ENCODE measurements at regions not wholly inside any gene's neighbourhood (a gene's known extent, or its start where the extent isn't known, plus 50 kb on each side); places are given as distances from the start of the nearest gene placed in this dataset.

DNA sequence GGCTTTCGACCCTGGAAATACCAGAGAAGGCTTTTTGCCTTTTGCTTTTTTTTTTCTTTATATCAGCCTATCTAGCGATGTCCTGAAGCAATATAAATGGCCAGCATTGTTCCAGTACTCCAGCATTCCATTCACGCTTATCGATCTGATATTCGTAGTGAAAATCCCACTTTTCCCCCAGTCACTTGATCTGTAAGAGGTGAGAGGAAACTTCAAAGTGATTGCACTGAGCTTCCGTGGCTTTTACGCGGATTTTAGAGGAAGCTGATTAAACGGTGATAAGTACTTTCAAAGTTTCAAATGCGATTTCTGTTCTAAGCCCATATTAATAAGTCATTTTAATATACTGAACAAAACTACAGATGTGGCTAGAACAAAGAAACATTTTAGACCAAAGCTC is 725.5 kb downstream of the TRIML1 start:
- H3K4me3 ChIP-seq (IDR thresholded peaks at IDR 0.05; ENCODE audit: insufficient read depth, low read depth, low read length): no peak overlapping the region
- no peak overlapping the region for H2AFZ ChIP-seq (ENCODE audit: low read depth)
- H3K4me2 ChIP-seq: no peak overlapping the region
- H3K27ac ChIP-seq: no peak overlapping the region
- H4K20me1 ChIP-seq (ENCODE audit: insufficient read depth): no peaks in the 10 kb centered on the region
- no peaks in the 10 kb centered on the region for H3K4me1 ChIP-seq (ENCODE audit: low read depth, poor library complexity, severe bottlenecking)
- H3K79me2 ChIP-seq (ENCODE audit: insufficient read depth, low read depth): no peaks in the 10 kb centered on the region
- no peaks in the 10 kb centered on the region for H3K36me3 ChIP-seq (ENCODE audit: insufficient read depth)
- no peaks in the 10 kb centered on the region for H3K27me3 ChIP-seq (ENCODE audit: insufficient read depth, low read depth)
- no peak overlapping the region for H3K9ac ChIP-seq
- TF ChIP-seq, protein P1, sequence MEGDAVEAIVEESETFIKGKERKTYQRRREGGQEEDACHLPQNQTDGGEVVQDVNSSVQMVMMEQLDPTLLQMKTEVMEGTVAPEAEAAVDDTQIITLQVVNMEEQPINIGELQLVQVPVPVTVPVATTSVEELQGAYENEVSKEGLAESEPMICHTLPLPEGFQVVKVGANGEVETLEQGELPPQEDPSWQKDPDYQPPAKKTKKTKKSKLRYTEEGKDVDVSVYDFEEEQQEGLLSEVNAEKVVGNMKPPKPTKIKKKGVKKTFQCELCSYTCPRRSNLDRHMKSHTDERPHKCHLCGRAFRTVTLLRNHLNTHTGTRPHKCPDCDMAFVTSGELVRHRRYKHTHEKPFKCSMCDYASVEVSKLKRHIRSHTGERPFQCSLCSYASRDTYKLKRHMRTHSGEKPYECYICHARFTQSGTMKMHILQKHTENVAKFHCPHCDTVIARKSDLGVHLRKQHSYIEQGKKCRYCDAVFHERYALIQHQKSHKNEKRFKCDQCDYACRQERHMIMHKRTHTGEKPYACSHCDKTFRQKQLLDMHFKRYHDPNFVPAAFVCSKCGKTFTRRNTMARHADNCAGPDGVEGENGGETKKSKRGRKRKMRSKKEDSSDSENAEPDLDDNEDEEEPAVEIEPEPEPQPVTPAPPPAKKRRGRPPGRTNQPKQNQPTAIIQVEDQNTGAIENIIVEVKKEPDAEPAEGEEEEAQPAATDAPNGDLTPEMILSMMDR (conservative IDR thresholded peaks at IDR 0.05; ENCODE audit: low read depth, low read length): no peak

DNA sequence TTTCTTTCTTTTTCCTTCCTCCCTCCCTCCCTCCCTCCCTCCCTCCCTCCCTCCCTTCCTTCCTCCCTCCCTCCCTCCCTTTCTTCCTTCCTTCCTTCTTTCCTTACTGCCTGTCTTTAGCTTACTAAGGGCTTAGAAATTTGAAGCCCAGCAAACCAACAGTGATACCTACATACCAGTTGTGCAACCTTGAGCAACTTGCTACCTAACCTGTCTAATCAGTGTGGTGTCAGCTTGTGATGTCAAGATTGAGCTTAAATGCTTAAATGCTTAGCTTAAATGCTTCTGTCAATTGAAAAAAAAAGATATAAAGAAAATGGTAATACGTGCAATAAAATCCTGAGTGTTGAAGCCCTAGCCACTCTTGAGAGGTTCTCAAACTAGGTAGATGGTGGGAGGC is 728.6 kb downstream of the TRIML1 start:
- H3K9ac ChIP-seq: no peak overlapping the region
- H3K4me2 ChIP-seq: no peak overlapping the region
- H3K4me3 ChIP-seq (IDR thresholded peaks at IDR 0.05; ENCODE audit: insufficient read depth, low read depth, low read length): no peak overlapping the region
- TF ChIP-seq, protein P1 (conservative IDR thresholded peaks at IDR 0.05; ENCODE audit: low read depth, low read length): no peak
- H3K27ac ChIP-seq: no peak overlapping the region
- H3K79me2 ChIP-seq (ENCODE audit: insufficient read depth, low read depth): no peaks in the 10 kb centered on the region
- H4K20me1 ChIP-seq (ENCODE audit: insufficient read depth): no peaks in the 10 kb centered on the region
- no peak overlapping the region for H2AFZ ChIP-seq (ENCODE audit: low read depth)
- no peaks in the 10 kb centered on the region for H3K36me3 ChIP-seq (ENCODE audit: insufficient read depth)
- H3K4me1 ChIP-seq (ENCODE audit: low read depth, poor library complexity, severe bottlenecking): no peaks in the 10 kb centered on the region
- H3K27me3 ChIP-seq (ENCODE audit: insufficient read depth, low read depth): no peaks in the 10 kb centered on the region

DNA sequence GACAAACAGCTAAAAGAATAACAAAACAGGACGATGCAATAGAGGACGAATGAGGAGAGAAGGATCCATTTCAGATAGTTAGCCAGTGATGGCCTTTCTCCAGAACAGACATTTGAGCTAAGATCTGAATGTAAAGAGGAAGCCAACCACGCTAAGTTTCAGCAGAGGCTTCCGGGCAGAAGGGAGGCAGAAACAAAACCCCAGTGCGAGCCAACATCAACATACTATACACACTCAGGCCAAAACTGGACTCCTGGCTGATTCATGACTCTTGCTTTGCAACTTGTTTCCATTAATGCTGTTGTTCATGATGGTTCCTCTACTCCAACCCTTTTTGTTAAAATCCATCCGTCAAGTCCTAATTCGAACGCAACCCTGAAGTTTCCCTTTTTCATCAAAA is 730.3 kb downstream of the TRIML1 start:
- no peak overlapping the region for H3K27ac ChIP-seq

DNA sequence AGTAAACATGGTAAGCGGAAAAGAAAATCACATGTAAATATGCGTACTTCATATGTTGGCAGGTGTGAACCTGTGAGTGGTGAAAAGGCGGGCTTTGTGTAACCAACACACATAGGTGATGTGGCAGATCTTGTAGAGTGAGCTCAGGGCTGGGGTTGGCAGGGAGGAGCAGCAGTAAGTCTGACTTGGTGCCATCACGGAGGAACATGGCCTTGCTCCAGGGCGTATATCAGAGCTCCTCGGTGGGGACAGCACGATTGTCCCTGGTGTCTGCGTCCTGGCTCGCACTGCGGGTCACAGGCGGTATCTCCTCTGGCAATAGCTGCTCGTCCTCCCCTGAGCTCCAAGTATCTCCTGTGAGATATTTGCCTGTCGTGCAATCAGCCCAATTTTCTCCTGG is 733.6 kb downstream of the TRIML1 start:
- Histone ChIP-seq H3K27me3 (ENCODE audit: insufficient read depth, low read depth) (no peaks in the 10 kb centered on the region), H3K27ac (no peak overlapping the region), H3K9ac (no peak overlapping the region), H3K79me2 (ENCODE audit: insufficient read depth, low read depth) (no peaks in the 10 kb centered on the region), H4K20me1 (ENCODE audit: insufficient read depth) (no peaks in the 10 kb centered on the region), H3K36me3 (ENCODE audit: insufficient read depth) (no peaks in the 10 kb centered on the region), H3K4me3 (IDR thresholded peaks at IDR 0.05; ENCODE audit: insufficient read depth, low read depth, low read length) (no peak overlapping the region), H3K4me2 (no peak overlapping the region), H3K4me1 (ENCODE audit: low read depth, poor library complexity, severe bottlenecking) (no peaks in the 10 kb centered on the region), H2AFZ (ENCODE audit: low read depth) (no peak overlapping the region)
- TF ChIP-seq, protein P1 (conservative IDR thresholded peaks at IDR 0.05; ENCODE audit: low read depth, low read length): no peak

More for the DNA sequence above, 730.3 kb downstream of the TRIML1 start:
- H4K20me1 ChIP-seq (ENCODE audit: insufficient read depth): no peaks in the 10 kb centered on the region
- H3K9ac ChIP-seq: no peak overlapping the region
- H3K4me1 ChIP-seq (ENCODE audit: low read depth, poor library complexity, severe bottlenecking): no peaks in the 10 kb centered on the region
- H3K4me3 ChIP-seq (IDR thresholded peaks at IDR 0.05; ENCODE audit: insufficient read depth, low read depth, low read length): no peak overlapping the region
- no peaks in the 10 kb centered on the region for H3K27me3 ChIP-seq (ENCODE audit: insufficient read depth, low read depth)
- H2AFZ ChIP-seq (ENCODE audit: low read depth): no peak overlapping the region
- TF ChIP-seq, protein P1 (conservative IDR thresholded peaks at IDR 0.05; ENCODE audit: low read depth, low read length): no peak
- H3K79me2 ChIP-seq (ENCODE audit: insufficient read depth, low read depth): no peaks in the 10 kb centered on the region
- H3K4me2 ChIP-seq: no peak overlapping the region
- no peaks in the 10 kb centered on the region for H3K36me3 ChIP-seq (ENCODE audit: insufficient read depth)
